AG09309 (cell line): ENCODE measurements at regions not wholly inside any gene's neighbourhood (a gene's known extent, or its start where the extent isn't known, plus 50 kb on each side); places are given as distances from the start of the nearest gene placed in this dataset.

Experiments
- DNase-seq: peaks from one replicate; pipeline ENCODE4 v3.0.0-alpha.2; 2010; ENCODE audit warnings: low read depth
- H3K4me3 ChIP-seq: 2 replicates; pipeline ENCODE4 v1.5.1; 2011; ENCODE audit warnings: mild to moderate bottlenecking, low read depth, low read length, moderate library complexity; ENCODE audit not compliant: control insufficient read depth
- TF ChIP-seq, protein P1 (sequence below): IDR thresholded peaks from 2 replicates; pipeline ENCODE4 v1.5.1; 2011; ENCODE audit warnings: mild to moderate bottlenecking, low read depth, low read length, inconsistent platforms; ENCODE audit not compliant: insufficient read depth, control insufficient read depth; ENCODE audit errors: missing control alignments

DNA sequence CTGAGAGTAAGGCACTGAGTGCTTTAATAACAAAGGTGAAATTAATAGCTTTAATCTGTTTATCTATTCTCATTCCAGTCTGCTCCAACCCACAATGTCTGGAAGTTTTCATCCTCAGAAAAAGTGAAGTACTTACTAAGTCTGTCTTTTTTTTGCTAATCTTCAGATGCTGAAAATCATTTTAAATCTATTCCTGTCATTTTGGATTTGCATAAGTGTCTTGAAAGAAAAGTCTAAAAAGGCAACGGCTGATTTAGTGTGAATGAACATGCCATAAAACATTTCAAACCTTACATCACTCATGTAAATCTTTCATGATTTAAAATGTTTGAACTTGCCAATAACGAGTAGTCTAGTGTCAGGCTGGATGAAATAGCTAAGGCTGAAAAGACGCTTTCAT lies 685.6 kb downstream of the RPS29 start:
- no peak for DNase-seq
- TF ChIP-seq, protein P1, sequence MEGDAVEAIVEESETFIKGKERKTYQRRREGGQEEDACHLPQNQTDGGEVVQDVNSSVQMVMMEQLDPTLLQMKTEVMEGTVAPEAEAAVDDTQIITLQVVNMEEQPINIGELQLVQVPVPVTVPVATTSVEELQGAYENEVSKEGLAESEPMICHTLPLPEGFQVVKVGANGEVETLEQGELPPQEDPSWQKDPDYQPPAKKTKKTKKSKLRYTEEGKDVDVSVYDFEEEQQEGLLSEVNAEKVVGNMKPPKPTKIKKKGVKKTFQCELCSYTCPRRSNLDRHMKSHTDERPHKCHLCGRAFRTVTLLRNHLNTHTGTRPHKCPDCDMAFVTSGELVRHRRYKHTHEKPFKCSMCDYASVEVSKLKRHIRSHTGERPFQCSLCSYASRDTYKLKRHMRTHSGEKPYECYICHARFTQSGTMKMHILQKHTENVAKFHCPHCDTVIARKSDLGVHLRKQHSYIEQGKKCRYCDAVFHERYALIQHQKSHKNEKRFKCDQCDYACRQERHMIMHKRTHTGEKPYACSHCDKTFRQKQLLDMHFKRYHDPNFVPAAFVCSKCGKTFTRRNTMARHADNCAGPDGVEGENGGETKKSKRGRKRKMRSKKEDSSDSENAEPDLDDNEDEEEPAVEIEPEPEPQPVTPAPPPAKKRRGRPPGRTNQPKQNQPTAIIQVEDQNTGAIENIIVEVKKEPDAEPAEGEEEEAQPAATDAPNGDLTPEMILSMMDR, result no peak
- no peak overlapping the region for H3K4me3 ChIP-seq

DNA sequence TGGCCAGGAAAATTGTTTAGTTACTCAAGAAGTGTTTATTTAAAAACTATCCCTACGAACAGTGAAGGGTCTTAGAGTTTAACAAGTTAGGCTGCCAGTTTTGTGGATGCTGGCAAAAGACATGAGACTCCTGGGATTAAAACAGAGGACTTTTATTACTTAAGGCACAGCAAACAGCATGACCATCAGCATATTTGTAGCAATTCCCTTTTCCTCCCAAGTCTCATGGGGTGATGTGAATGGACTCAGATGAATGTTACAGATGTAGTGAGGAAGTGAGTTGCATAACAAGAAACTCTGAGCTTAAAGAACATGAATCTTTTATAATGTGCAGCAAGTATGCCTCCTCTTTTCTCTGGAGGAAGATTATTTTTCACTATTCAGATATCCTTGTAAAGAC lies 695.8 kb downstream of the RPS29 start:
- no peak overlapping the region for H3K4me3 ChIP-seq
- TF ChIP-seq, protein P1, result no peak
- no peak for DNase-seq

DNA sequence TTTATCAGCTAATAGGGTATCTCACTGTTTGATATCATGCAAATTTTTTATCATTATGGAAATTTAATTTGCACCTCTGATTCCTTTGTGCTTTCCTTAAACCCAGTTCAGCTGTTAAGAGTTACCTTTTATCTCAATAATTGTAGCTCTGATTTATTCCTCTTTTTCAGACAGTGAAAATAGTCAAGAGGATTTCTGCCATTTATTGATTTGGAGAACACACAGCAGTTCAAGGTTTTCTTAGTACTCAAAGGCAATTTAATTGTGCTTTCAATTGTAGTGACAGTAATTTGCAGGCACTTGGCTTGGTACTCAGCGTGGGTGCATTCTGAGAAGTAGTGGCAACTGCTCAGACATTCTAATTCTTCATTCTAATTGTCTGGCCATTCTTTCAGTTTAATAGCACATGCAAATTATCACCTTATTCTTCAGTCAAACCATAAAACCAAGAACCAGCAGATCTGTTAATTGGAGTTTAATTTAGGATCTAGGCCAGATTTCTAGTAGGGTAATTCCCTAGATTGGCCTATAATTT lies 709.3 kb downstream of the RPS29 start:
- TF ChIP-seq, protein P1, result no peak
- no peak overlapping the region for H3K4me3 ChIP-seq
- no peak for DNase-seq

DNA sequence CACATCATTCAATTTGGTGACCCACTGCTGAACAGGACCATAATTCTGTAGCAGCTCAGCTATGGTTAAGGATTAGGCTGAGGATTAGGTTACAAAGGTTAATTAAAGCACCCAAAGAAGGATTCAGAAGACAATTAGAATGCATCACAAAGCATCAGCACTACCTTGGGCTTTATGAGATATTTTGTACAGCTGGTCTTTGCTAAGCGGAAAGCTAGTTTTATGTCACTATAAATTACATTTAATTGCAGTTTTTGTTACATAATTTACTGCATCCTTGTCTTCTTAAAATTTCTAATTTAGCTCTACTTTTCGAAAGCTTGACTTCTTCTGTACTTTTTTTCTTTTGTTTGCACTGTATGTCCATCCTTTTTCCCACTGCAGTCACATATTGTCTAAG lies 711.5 kb downstream of the RPS29 start:
- DNase-seq, result no peak
- H3K4me3 ChIP-seq, result no peak overlapping the region
- TF ChIP-seq, protein P1, result no peak

DNA sequence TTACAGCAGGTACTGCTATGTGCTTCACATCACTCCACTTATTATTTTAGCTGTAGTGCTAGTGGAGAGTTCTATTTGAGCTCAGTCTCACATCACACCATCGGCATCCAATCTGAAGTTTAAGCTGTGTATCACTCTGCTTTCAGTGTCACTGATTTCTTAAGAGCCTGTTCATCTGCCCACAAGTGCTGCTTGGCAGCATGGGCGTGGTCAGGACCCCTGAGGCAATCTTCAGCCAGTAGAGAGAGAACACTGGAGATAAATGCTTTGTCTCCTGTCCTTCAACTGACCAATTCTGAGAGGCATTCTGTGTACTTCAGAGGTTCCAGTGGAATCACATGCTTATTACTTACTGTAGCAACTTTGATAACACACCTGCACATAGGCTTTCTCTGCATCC lies 728.8 kb downstream of the RPS29 start:
- no peak for DNase-seq
- no peak overlapping the region for H3K4me3 ChIP-seq
- TF ChIP-seq, protein P1, result no peak

DNA sequence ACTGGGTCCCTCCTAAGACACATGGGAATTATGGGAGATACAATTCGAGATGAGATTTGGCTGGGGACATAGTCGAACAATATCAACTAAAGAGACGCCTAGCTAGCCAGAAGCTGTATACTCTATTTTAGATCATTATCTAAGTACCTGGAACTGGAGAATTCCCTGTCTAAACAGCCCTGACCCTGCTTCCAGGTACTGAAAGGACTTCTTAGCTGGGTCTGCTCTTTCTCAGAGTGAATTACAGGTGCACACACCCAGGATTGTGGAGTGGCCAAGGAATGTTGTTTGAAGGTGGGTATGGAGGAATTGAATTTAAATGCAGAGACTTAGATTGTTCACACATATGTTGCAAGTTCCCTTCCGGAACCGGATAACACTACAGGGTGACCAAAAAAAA lies 733.0 kb downstream of the RPS29 start:
- DNase-seq, result no peak
- H3K4me3 ChIP-seq, result no peak overlapping the region
- TF ChIP-seq, protein P1, result no peak
